ENCODE measurements at regions not wholly inside any gene's neighbourhood (a gene's known extent, or its start where the extent isn't known, plus 50 kb on each side); places are given as distances from the start of the nearest gene placed in this dataset.

DNA sequence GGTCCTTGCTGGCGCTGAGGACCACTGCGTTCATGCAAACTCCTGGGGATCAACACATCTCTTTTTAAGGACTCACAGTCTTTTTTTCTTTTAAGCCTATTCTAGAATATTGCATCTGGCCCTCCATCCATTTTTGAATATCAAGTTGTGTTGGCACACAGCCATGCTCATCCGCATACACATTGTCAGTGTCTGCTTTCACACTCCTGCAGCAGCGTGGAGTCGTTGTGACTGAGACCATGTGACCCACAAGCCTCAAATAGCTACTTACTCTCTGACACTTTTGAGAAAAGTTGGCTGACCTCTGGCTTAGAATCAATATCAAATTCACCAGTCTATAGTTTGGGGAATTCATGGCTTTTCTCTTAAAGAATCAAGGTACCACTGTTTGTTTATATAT, 191.8 kb upstream of the S100G start:
- no peaks in the 10 kb centered on the region for H3K36me3 ChIP-seq (ENCODE audit: insufficient read depth, low read length)
- no peak overlapping the region for H2AFZ ChIP-seq (ENCODE audit: low read length)
- no peak overlapping the region for H3K4me3 ChIP-seq (ENCODE audit: low read length, poor library complexity, severe bottlenecking)
- H3K9me2 ChIP-seq (replicated peaks; ENCODE audit: low read depth, low read length) = no peaks in the 10 kb centered on the region
- no peak overlapping the region for H3K4me2 ChIP-seq (ENCODE audit: low read depth, low read length, poor library complexity, severe bottlenecking)
- no peaks in the 10 kb centered on the region for H3K9me3 ChIP-seq (ENCODE audit: insufficient read depth, low read depth, low read length)
- H3K9ac ChIP-seq (ENCODE audit: low read depth, low read length, poor library complexity, severe bottlenecking) = no peak overlapping the region
- no peaks in the 10 kb centered on the region for H3K79me2 ChIP-seq (ENCODE audit: insufficient read depth, low read length)
- H4K20me1 ChIP-seq (ENCODE audit: insufficient read depth, low read length, poor library complexity, severe bottlenecking) = no peaks in the 10 kb centered on the region
- no peaks in the 10 kb centered on the region for H3K27me3 ChIP-seq (ENCODE audit: insufficient read depth, low read length, poor library complexity, severe bottlenecking)
- TF ChIP-seq, protein P1, sequence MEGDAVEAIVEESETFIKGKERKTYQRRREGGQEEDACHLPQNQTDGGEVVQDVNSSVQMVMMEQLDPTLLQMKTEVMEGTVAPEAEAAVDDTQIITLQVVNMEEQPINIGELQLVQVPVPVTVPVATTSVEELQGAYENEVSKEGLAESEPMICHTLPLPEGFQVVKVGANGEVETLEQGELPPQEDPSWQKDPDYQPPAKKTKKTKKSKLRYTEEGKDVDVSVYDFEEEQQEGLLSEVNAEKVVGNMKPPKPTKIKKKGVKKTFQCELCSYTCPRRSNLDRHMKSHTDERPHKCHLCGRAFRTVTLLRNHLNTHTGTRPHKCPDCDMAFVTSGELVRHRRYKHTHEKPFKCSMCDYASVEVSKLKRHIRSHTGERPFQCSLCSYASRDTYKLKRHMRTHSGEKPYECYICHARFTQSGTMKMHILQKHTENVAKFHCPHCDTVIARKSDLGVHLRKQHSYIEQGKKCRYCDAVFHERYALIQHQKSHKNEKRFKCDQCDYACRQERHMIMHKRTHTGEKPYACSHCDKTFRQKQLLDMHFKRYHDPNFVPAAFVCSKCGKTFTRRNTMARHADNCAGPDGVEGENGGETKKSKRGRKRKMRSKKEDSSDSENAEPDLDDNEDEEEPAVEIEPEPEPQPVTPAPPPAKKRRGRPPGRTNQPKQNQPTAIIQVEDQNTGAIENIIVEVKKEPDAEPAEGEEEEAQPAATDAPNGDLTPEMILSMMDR (conservative IDR thresholded peaks at IDR 0.05; ENCODE audit: low read length) = no peak
- TF ChIP-seq EZH2phosphoT487 (IDR thresholded peaks at IDR 0.05; ENCODE audit: borderline replicate concordance) = no peak
- no peaks in the 10 kb centered on the region for H3F3A ChIP-seq (ENCODE audit: low read depth)
- no peaks in the 10 kb centered on the region for H3K4me1 ChIP-seq (ENCODE audit: insufficient read depth, low read length, poor library complexity, severe bottlenecking)

DNA sequence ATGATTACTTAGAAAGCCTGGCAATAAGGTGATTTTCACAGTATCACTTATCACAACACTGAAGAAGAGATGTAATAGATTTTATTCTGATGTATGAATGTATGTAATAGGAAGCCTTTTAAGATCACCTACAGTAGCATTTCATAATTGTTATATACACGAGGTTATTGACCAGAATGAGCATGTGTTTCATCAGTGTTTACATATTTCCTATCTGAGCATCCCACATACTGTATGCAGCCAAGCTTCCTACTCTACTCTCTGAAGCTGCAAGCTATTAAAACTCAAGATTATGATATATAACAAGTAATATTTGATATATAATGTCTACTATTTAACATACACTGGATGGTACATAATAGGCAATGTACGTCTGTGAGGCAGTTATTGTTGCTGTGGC, 190.9 kb upstream of the S100G start:
- Histone ChIP-seq H3K27me3 (ENCODE audit: insufficient read depth, low read length, poor library complexity, severe bottlenecking) (no peaks in the 10 kb centered on the region), H3K79me2 (ENCODE audit: insufficient read depth, low read length) (no peaks in the 10 kb centered on the region), H3K9ac (ENCODE audit: low read depth, low read length, poor library complexity, severe bottlenecking) (no peak overlapping the region), H3K9me2 (replicated peaks; ENCODE audit: low read depth, low read length) (no peaks in the 10 kb centered on the region), H3K4me3 (ENCODE audit: low read length, poor library complexity, severe bottlenecking) (no peak overlapping the region), H2AFZ (ENCODE audit: low read length) (no peak overlapping the region), H3F3A (ENCODE audit: low read depth) (no peaks in the 10 kb centered on the region), H3K9me3 (ENCODE audit: insufficient read depth, low read depth, low read length) (no peaks in the 10 kb centered on the region), H3K36me3 (ENCODE audit: insufficient read depth, low read length) (no peaks in the 10 kb centered on the region), H3K4me2 (ENCODE audit: low read depth, low read length, poor library complexity, severe bottlenecking) (no peak overlapping the region), H3K4me1 (ENCODE audit: insufficient read depth, low read length, poor library complexity, severe bottlenecking) (no peaks in the 10 kb centered on the region), H4K20me1 (ENCODE audit: insufficient read depth, low read length, poor library complexity, severe bottlenecking) (no peaks in the 10 kb centered on the region)
- no peak for TF ChIP-seq EZH2phosphoT487 (IDR thresholded peaks at IDR 0.05; ENCODE audit: borderline replicate concordance)
- TF ChIP-seq, protein P1 (conservative IDR thresholded peaks at IDR 0.05; ENCODE audit: low read length) = no peak

DNA sequence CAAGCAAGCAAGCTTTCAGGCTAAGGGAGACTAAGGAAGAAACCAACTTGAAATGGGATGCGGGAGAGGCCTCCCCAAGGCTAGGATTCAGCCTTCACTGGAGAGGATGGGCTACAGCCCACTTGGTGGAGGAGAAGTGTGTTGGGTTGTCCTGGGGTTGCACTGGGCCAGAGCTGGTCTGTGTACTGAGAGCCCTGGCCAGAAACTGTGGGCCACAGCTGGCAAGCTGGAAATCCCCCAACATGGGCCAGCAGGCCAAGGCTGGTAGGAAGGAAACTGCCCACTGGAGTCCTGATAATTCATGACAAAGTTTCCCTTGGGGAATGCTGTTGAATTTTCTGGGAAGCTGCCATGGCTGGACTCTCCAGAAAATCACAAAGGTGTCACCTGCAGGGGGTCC, 188.0 kb upstream of the S100G start:
- H3K79me2 ChIP-seq (ENCODE audit: insufficient read depth, low read length) = no peaks in the 10 kb centered on the region
- H3K9me2 ChIP-seq (replicated peaks; ENCODE audit: low read depth, low read length) = no peaks in the 10 kb centered on the region
- no peak overlapping the region for H2AFZ ChIP-seq (ENCODE audit: low read length)
- H3K9ac ChIP-seq (ENCODE audit: low read depth, low read length, poor library complexity, severe bottlenecking) = no peak overlapping the region
- no peak for TF ChIP-seq EZH2phosphoT487 (IDR thresholded peaks at IDR 0.05; ENCODE audit: borderline replicate concordance)
- TF ChIP-seq, protein P1 (conservative IDR thresholded peaks at IDR 0.05; ENCODE audit: low read length) = no peak
- no peaks in the 10 kb centered on the region for H3K36me3 ChIP-seq (ENCODE audit: insufficient read depth, low read length)
- H3K4me2 ChIP-seq (ENCODE audit: low read depth, low read length, poor library complexity, severe bottlenecking) = no peak overlapping the region
- no peak overlapping the region for H3K4me3 ChIP-seq (ENCODE audit: low read length, poor library complexity, severe bottlenecking)
- H4K20me1 ChIP-seq (ENCODE audit: insufficient read depth, low read length, poor library complexity, severe bottlenecking) = no peaks in the 10 kb centered on the region
- no peaks in the 10 kb centered on the region for H3K9me3 ChIP-seq (ENCODE audit: insufficient read depth, low read depth, low read length)
- H3K27me3 ChIP-seq (ENCODE audit: insufficient read depth, low read length, poor library complexity, severe bottlenecking) = no peaks in the 10 kb centered on the region
- H3F3A ChIP-seq (ENCODE audit: low read depth) = no peaks in the 10 kb centered on the region
- H3K4me1 ChIP-seq (ENCODE audit: insufficient read depth, low read length, poor library complexity, severe bottlenecking) = no peaks in the 10 kb centered on the region

All from Loucy (cell line).